HCT116 (cell line): ENCODE measurements at regions not wholly inside any gene's neighbourhood (a gene's known extent, or its start where the extent isn't known, plus 50 kb on each side); places are given as distances from the start of the nearest gene placed in this dataset.

ENCODE experiments used
- ATAC-seq: fragments of 200-7000 bp; cut with Tn5 transposase; 2 replicates; pipeline ENCODE4 v1.9.1; 2020; ENCODE audit warnings: mild to moderate bottlenecking, moderate library complexity
- BruUV-seq: library from RNA; stranded (reverse); fragments of 400-500 nt; replicated peaks from 2 replicates; lab custom pipeline; 2021; lab: Mats Ljungman, UMichigan
- CTCF ChIA-PET: fragments of 300-600 bp; sonication (Branson Sonifier 250); formaldehyde crosslinking; loops from one replicate; lab custom pipeline; 2021; ENCODE audit warnings: antibody characterized with exemption; lab: Charles Lee
- POLR2A ChIA-PET: fragments of 300-600, 350-600 bp; sonication (Branson Sonifier 250); formaldehyde crosslinking; loops from one replicate; lab custom pipeline; 2021; ENCODE audit warnings: antibody characterized with exemption; lab: Charles Lee
- RAD21 ChIA-PET, 2 experiments: fragments of 300-600 bp; sonication (Branson Sonifier 250); formaldehyde crosslinking; loops; one replicate each; lab custom pipeline; 2023; ENCODE audit warnings: low total read pairs in 2 of 2; ENCODE audit not compliant: uncharacterized antibody in 2 of 2, unreplicated experiment in 2 of 2, low non-redundant PET in 1 of 2; lab: Charles Lee
- DNase-seq: peaks from one replicate; pipeline ENCODE4 v3.0.0-alpha.2; 2010; ENCODE audit warnings: low read depth, low spot score
- H2AFZ ChIP-seq: fragments of 200-600 bp; shearing (Covaris generic), sonication (generic); 2 replicates; pipeline ENCODE4 v1.6.1; 2017; ENCODE audit warnings: low read depth, mixed run types, mixed read lengths, antibody characterized with exemption, low read length; ENCODE audit not compliant: poor library complexity, severe bottlenecking
- H3K27ac ChIP-seq: 2 replicates; pipeline ENCODE4 v1.5.1; 2012; ENCODE audit warnings: low read depth, low read length
- H3K27me3 ChIP-seq: fragments of 200-600 bp; sonication (generic); 2 replicates; pipeline ENCODE4 v1.6.1; 2016; ENCODE audit warnings: mixed run types, low read length, mixed read lengths; ENCODE audit not compliant: insufficient read depth
- H3K36me3 ChIP-seq, 2 experiments: fragments of 200-500 bp in 1 of 2; fragments of 200-600 bp in 1 of 2; sonication (Bioruptor generic) in 1 of 2; sonication (generic) in 1 of 2; 2 replicates each; pipeline versions ENCODE4 v1.5.1 to v1.6.1; 2014 to 2016; ENCODE audit warnings: low read length in 2 of 2, inconsistent platforms in 1 of 2, mixed read lengths in 1 of 2, mixed run types in 1 of 2; ENCODE audit not compliant: insufficient read depth in 2 of 2, control insufficient read depth in 1 of 2
- H3K4me1 ChIP-seq, 2 experiments: fragments of 200-600 bp in 1 of 2; sonication (generic) in 1 of 2; 2 replicates each; pipeline versions ENCODE4 v1.5.1 to v1.6.1; 2012 to 2017; ENCODE audit warnings: low read length in 2 of 2, inconsistent platforms in 1 of 2, mild to moderate bottlenecking in 1 of 2, mixed read lengths in 1 of 2, mixed run types in 1 of 2, moderate library complexity in 1 of 2; ENCODE audit not compliant: insufficient read depth in 2 of 2, control insufficient read depth in 1 of 2
- H3K4me2 ChIP-seq: fragments of 200-600 bp; sonication (generic); 2 replicates; pipeline ENCODE4 v1.6.1; 2017; ENCODE audit warnings: mixed run types, low read length, mixed read lengths
- H3K4me3 ChIP-seq, 2 experiments: fragments of 200-600 bp in 1 of 2; sonication (generic) in 1 of 2; replicated peaks in 1 of 2; 2 replicates each; pipeline ENCODE4 v1.5.1; 2011 to 2016; ENCODE audit warnings: low read length in 2 of 2, control low read depth in 1 of 2, low read depth in 1 of 2, mild to moderate bottlenecking in 1 of 2, mixed read lengths in 1 of 2, mixed run types in 1 of 2
- H3K79me2 ChIP-seq: fragments of 200-600 bp; sonication (generic); 2 replicates; pipeline ENCODE4 v1.6.1; 2017; ENCODE audit warnings: mild to moderate bottlenecking, mixed run types, low read length, moderate library complexity, mixed read lengths; ENCODE audit not compliant: insufficient read depth
- H3K9ac ChIP-seq: fragments of 200-600 bp; sonication (generic); 2 replicates; pipeline ENCODE4 v1.6.1; 2016; ENCODE audit warnings: low read length, mixed read lengths
- H3K9me2 ChIP-seq: fragments of 200-600 bp; sonication (generic), shearing (Covaris generic); 2 replicates; pipeline ENCODE4 v1.6.1; 2017; ENCODE audit warnings: mixed run types, mild to moderate bottlenecking, moderate library complexity; ENCODE audit not compliant: insufficient read depth
- H3K9me3 ChIP-seq, 2 experiments: fragments of 200-500 bp in 1 of 2; fragments of 200-600 bp in 1 of 2; sonication (Bioruptor generic) in 1 of 2; sonication (generic) in 1 of 2; 2 replicates each; pipeline ENCODE4 v1.6.1; 2014 to 2017; ENCODE audit warnings: low read length in 2 of 2, mixed read lengths in 2 of 2, inconsistent platforms in 1 of 2, low read depth in 1 of 2, mild to moderate bottlenecking in 1 of 2, mixed run types in 1 of 2, moderate library complexity in 1 of 2; ENCODE audit not compliant: control insufficient read depth in 1 of 2, insufficient read depth in 1 of 2
- H4K20me1 ChIP-seq: fragments of 200-600 bp; sonication (generic), shearing (Covaris generic); 2 replicates; pipeline ENCODE4 v1.6.1; 2017; ENCODE audit warnings: mixed run types, mild to moderate bottlenecking, moderate library complexity; ENCODE audit not compliant: insufficient read depth
- ELF1 ChIP-seq: IDR thresholded peaks from 2 replicates; pipeline ENCODE4 v1.6.1; 2012; ENCODE audit warnings: low read depth, borderline replicate concordance
- EZH2 ChIP-seq: fragments of 200-600 bp; sonication (generic); IDR thresholded peaks from 2 replicates; pipeline ENCODE4 v1.6.1; 2017; ENCODE audit warnings: antibody characterized with exemption, mixed run types
- EZH2phosphoT487 ChIP-seq: fragments of 200-600 bp; IDR thresholded peaks from 2 replicates; pipeline ENCODE4 v1.6.1; 2018; ENCODE audit warnings: antibody characterized with exemption, borderline replicate concordance
- FOSL1 ChIP-seq: IDR thresholded peaks from 2 replicates; pipeline ENCODE4 v1.6.1; 2012; ENCODE audit warnings: low read depth
- JUND ChIP-seq: IDR thresholded peaks from 2 replicates; pipeline ENCODE4 v1.6.1; 2012
- POLR2A ChIP-seq: IDR thresholded peaks from 2 replicates; pipeline ENCODE4 v1.7.0; 2011; ENCODE audit warnings: borderline replicate concordance; ENCODE audit not compliant: insufficient read depth, insufficient read length; ENCODE audit errors: extremely low read depth
- POLR2AphosphoS5 ChIP-seq: IDR thresholded peaks from 2 replicates; pipeline ENCODE4 v1.6.1; 2011; ENCODE audit warnings: mild to moderate bottlenecking, low read depth, low read length, moderate library complexity
- RAD21 ChIP-seq: IDR thresholded peaks from 2 replicates; pipeline ENCODE4 v1.6.1; 2012; ENCODE audit warnings: low read depth, mild to moderate bottlenecking
- SP1 ChIP-seq: IDR thresholded peaks from 2 replicates; pipeline ENCODE4 v1.6.1; 2012; ENCODE audit warnings: low read depth
- SRF ChIP-seq: IDR thresholded peaks from 2 replicates; pipeline ENCODE4 v1.6.1; 2012; ENCODE audit warnings: low read depth
- TCF7L2 ChIP-seq: IDR thresholded peaks from 2 replicates; pipeline ENCODE4 v1.7.0; 2011; ENCODE audit warnings: borderline replicate concordance, inconsistent platforms; ENCODE audit not compliant: insufficient read depth, insufficient read length; ENCODE audit errors: extremely low read depth
- YY1 ChIP-seq: IDR thresholded peaks from 2 replicates; pipeline ENCODE4 v1.6.1; 2011; ENCODE audit warnings: low read length, low read depth, moderate library complexity, mild to moderate bottlenecking; ENCODE audit not compliant: insufficient replicate concordance; ENCODE audit errors: extremely low read depth
- ZFX ChIP-seq: fragments of 450-650 bp; IDR thresholded peaks from 2 replicates; pipeline ENCODE4 v1.6.1; 2017
- ZNF274 ChIP-seq: fragments of 200-500 bp; sonication (Bioruptor generic); IDR thresholded peaks from 2 replicates; pipeline ENCODE4 v1.6.1; 2014; ENCODE audit warnings: mild to moderate bottlenecking, low read depth, low read length, inconsistent platforms
- intact Hi-C: fragments of 100-400 bp; cut with micrococcal nuclease; formaldehyde crosslinking; loops from 2 replicates; pipeline ENCODE4 v1.10.0; 2022
- TF ChIP-seq, protein P1 (sequence below): IDR thresholded peaks from 2 replicates; pipeline ENCODE4 v1.6.1; 2011; ENCODE audit warnings: mild to moderate bottlenecking, low read length, moderate library complexity; ENCODE audit not compliant: insufficient replicate concordance; ENCODE audit errors: extremely low read depth
- TF ChIP-seq, protein P2 (sequence below): IDR thresholded peaks from 2 replicates; pipeline ENCODE4 v1.6.1; 2012
- TF ChIP-seq, protein P3 (sequence below), 3 experiments: fragments of 200-600 bp in 1 of 3; sonication (generic) in 1 of 3; IDR thresholded peaks in 2 of 3; conservative IDR thresholded peaks in 1 of 3; 2 replicates each; pipeline ENCODE4 v1.5.1; 2012 to 2017; ENCODE audit warnings: low read depth in 2 of 3, low read length in 2 of 3, antibody characterized with exemption in 1 of 3, borderline replicate concordance in 1 of 3, control low read depth in 1 of 3, mild to moderate bottlenecking in 1 of 3, mixed read lengths in 1 of 3, mixed run types in 1 of 3, moderate library complexity in 1 of 3; ENCODE audit not compliant: insufficient read depth in 1 of 3
- TF ChIP-seq, protein P4 (sequence below): IDR thresholded peaks from 2 replicates; pipeline ENCODE4 v1.6.1; 2012

DNA sequence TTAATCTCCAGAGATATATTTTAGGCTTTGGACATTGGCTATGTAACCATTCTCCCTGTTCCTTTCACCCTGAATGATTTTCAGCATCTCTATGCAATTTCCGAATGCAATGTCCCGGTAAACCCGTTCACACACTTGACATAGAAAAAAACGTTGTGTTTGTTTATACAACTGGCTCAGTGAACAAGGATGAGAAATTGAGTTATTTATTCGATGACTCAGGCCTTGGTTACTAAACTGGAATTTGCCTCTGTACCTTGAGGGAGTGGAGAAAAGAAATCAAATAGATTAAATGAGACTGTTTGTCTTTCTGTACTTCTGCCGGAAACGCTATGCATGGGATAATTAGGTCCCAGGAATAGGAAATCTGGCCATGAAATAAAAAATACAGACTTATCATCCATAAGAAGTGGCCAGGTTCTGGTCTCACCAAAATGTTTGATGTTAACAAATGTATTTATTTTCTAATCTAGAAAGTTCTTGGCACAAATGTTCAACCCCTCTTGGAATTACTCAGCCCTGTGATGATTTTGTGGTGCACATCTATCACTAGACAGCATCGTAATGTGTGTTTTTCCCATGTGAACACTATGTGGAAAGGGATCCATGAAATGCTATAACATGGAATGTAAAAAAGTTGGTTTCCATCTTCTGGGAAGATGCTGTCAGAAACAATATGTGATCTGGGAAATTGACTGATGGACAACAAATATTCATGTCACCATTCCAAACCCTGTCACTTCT is 253.9 kb downstream of the DUSP10 start:
- POLR2A ChIA-PET = no interaction called here
- no peak overlapping the region for H3K4me2 ChIP-seq
- DNase-seq (no peak), ATAC-seq (no peak)
- RAD21 ChIA-PET = no interaction called here
- H3K27ac ChIP-seq = no peak overlapping the region
- H4K20me1 ChIP-seq = no peaks in the 10 kb centered on the region
- no peaks in the 10 kb centered on the region for H3K4me1 ChIP-seq
- no peaks in the 10 kb centered on the region for H3K27me3 ChIP-seq
- H2AFZ ChIP-seq = no peak overlapping the region
- BruUV-seq = no TSS peak
- no peaks in the 10 kb centered on the region for H3K9me3 ChIP-seq
- no peak overlapping the region for H3K4me3 ChIP-seq
- no peaks in the 10 kb centered on the region for H3K79me2 ChIP-seq
- intact Hi-C loops = no loop called here
- no peaks in the 10 kb centered on the region for H3K9me2 ChIP-seq
- H3K9ac ChIP-seq = no peak overlapping the region
- CTCF ChIA-PET = no interaction called here
- H3K36me3 ChIP-seq = no peaks in the 10 kb centered on the region
- TF ChIP-seq, protein P1, sequence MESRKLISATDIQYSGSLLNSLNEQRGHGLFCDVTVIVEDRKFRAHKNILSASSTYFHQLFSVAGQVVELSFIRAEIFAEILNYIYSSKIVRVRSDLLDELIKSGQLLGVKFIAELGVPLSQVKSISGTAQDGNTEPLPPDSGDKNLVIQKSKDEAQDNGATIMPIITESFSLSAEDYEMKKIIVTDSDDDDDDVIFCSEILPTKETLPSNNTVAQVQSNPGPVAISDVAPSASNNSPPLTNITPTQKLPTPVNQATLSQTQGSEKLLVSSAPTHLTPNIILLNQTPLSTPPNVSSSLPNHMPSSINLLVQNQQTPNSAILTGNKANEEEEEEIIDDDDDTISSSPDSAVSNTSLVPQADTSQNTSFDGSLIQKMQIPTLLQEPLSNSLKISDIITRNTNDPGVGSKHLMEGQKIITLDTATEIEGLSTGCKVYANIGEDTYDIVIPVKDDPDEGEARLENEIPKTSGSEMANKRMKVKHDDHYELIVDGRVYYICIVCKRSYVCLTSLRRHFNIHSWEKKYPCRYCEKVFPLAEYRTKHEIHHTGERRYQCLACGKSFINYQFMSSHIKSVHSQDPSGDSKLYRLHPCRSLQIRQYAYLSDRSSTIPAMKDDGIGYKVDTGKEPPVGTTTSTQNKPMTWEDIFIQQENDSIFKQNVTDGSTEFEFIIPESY = no peak
- TF ChIP-seq, protein P2, sequence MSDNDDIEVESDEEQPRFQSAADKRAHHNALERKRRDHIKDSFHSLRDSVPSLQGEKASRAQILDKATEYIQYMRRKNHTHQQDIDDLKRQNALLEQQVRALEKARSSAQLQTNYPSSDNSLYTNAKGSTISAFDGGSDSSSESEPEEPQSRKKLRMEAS = no peak
- TF ChIP-seq EZH2 = no peak
- TF ChIP-seq RAD21 = no peak
- TF ChIP-seq SP1 = no peak
- TF ChIP-seq JUND = no peak
- no peak for TF ChIP-seq FOSL1
- TF ChIP-seq, protein P3, sequence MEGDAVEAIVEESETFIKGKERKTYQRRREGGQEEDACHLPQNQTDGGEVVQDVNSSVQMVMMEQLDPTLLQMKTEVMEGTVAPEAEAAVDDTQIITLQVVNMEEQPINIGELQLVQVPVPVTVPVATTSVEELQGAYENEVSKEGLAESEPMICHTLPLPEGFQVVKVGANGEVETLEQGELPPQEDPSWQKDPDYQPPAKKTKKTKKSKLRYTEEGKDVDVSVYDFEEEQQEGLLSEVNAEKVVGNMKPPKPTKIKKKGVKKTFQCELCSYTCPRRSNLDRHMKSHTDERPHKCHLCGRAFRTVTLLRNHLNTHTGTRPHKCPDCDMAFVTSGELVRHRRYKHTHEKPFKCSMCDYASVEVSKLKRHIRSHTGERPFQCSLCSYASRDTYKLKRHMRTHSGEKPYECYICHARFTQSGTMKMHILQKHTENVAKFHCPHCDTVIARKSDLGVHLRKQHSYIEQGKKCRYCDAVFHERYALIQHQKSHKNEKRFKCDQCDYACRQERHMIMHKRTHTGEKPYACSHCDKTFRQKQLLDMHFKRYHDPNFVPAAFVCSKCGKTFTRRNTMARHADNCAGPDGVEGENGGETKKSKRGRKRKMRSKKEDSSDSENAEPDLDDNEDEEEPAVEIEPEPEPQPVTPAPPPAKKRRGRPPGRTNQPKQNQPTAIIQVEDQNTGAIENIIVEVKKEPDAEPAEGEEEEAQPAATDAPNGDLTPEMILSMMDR (IDR thresholded peaks at IDR 0.05 in 2 of 3, conservative IDR thresholded peaks at IDR 0.05 in 1 of 3; ENCODE audit: borderline replicate concordance in 1 of 3, insufficient read depth in 1 of 3, low read depth in 2 of 3, low read length in 2 of 3) = no peak
- TF ChIP-seq EZH2phosphoT487 = no peak
- no peak for TF ChIP-seq SRF
- no peak for TF ChIP-seq POLR2A
- TF ChIP-seq ELF1 = no peak
- TF ChIP-seq YY1 = no peak
- TF ChIP-seq POLR2AphosphoS5 = no peak
- TF ChIP-seq, protein P4, sequence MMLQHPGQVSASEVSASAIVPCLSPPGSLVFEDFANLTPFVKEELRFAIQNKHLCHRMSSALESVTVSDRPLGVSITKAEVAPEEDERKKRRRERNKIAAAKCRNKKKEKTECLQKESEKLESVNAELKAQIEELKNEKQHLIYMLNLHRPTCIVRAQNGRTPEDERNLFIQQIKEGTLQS = no peak
- TF ChIP-seq TCF7L2 = no peak
- no peak for TF ChIP-seq ZFX
- TF ChIP-seq ZNF274 = no peak
- TF ChIP-seq, all 23 proteins: peak for 0
